ENCODE measurements at regions not wholly inside any gene's neighbourhood (a gene's known extent, or its start where the extent isn't known, plus 50 kb on each side); places are given as distances from the start of the nearest gene placed in this dataset.

GRCh38 chr10:90975096-90975495 lies 54.2 kb upstream of the ANKRD1 start:
- H3K4me3 ChIP-seq (ENCODE audit: low read length), result no peak overlapping the region
- no peaks in the 10 kb centered on the region for H3K27me3 ChIP-seq (ENCODE audit: insufficient read depth, low read length, poor library complexity)
- no peak overlapping the region for H2BK5ac ChIP-seq (ENCODE audit: low read length)
- no peak for DNase-seq
- no peak overlapping the region for H2AK5ac ChIP-seq (ENCODE audit: low read length)
- H4K5ac ChIP-seq (ENCODE audit: low read length), result no peak overlapping the region
- H3K79me2 ChIP-seq (ENCODE audit: control insufficient read depth, insufficient read depth, low read length), result no peaks in the 10 kb centered on the region
- no CpG with 5 or more reads among the region's 1 CpG for WGBS (ENCODE audit: extremely low coverage, insufficient coverage, low lambda C conversion rate)
- no peak overlapping the region for H2BK15ac ChIP-seq (replicated peaks; ENCODE audit: low read depth)
- H3K4me1 ChIP-seq (ENCODE audit: control insufficient read depth, low read depth, low read length), result peaks cover 4% of the 10 kb centered on the region
- no peak overlapping the region for H3K9ac ChIP-seq (ENCODE audit: low read length)
- H2BK120ac ChIP-seq (ENCODE audit: low read depth, low read length), result no peak overlapping the region
- no peak overlapping the region for H3K4ac ChIP-seq (ENCODE audit: low read depth, low read length)
- H3K23ac ChIP-seq (ENCODE audit: low read length), result no peak overlapping the region
- H3K36me3 ChIP-seq (ENCODE audit: control insufficient read depth, insufficient read depth, low read length), result no peaks in the 10 kb centered on the region
- H3K56ac ChIP-seq (ENCODE audit: low read length), result no peak overlapping the region
- H3K4me2 ChIP-seq (ENCODE audit: low read length), result no peak overlapping the region
- H3K18ac ChIP-seq (ENCODE audit: low read length), result no peak overlapping the region
- no peak overlapping the region for H4K8ac ChIP-seq (ENCODE audit: low read depth, low read length)
- H3K27ac ChIP-seq (ENCODE audit: low read depth, low read length), result no peak overlapping the region
- no peaks in the 10 kb centered on the region for H3K79me1 ChIP-seq (ENCODE audit: low read length)

GRCh38 chr10:90977162-90977854 lies 56.4 kb upstream of the ANKRD1 start:
- no peak for DNase-seq
- no peak overlapping the region for H3K18ac ChIP-seq (ENCODE audit: low read length)
- H3K9ac ChIP-seq (ENCODE audit: low read length), result no peak overlapping the region
- no peak overlapping the region for H4K5ac ChIP-seq (ENCODE audit: low read length)
- H2AK5ac ChIP-seq (ENCODE audit: low read length), result no peak overlapping the region
- peaks cover 4% of the 10 kb centered on the region for H3K4me1 ChIP-seq (ENCODE audit: control insufficient read depth, low read depth, low read length)
- H3K27me3 ChIP-seq (ENCODE audit: insufficient read depth, low read length, poor library complexity), result no peaks in the 10 kb centered on the region
- H3K23ac ChIP-seq (ENCODE audit: low read length), result no peak overlapping the region
- no peak overlapping the region for H3K4me2 ChIP-seq (ENCODE audit: low read length)
- no peaks in the 10 kb centered on the region for H3K79me1 ChIP-seq (ENCODE audit: low read length)
- no peaks in the 10 kb centered on the region for H3K36me3 ChIP-seq (ENCODE audit: control insufficient read depth, insufficient read depth, low read length)
- no peak overlapping the region for H2BK120ac ChIP-seq (ENCODE audit: low read depth, low read length)
- no peaks in the 10 kb centered on the region for H3K79me2 ChIP-seq (ENCODE audit: control insufficient read depth, insufficient read depth, low read length)
- no peak overlapping the region for H2BK15ac ChIP-seq (replicated peaks; ENCODE audit: low read depth)
- no peak overlapping the region for H3K56ac ChIP-seq (ENCODE audit: low read length)
- no peak overlapping the region for H3K27ac ChIP-seq (ENCODE audit: low read depth, low read length)
- H3K4ac ChIP-seq (ENCODE audit: low read depth, low read length), result no peak overlapping the region
- H2BK5ac ChIP-seq (ENCODE audit: low read length), result no peak overlapping the region
- H4K8ac ChIP-seq (ENCODE audit: low read depth, low read length), result no peak overlapping the region
- no CpG with 5 or more reads among the region's 3 CpGs for WGBS (ENCODE audit: extremely low coverage, insufficient coverage, low lambda C conversion rate)
- H3K4me3 ChIP-seq (ENCODE audit: low read length), result no peak overlapping the region

DNA sequence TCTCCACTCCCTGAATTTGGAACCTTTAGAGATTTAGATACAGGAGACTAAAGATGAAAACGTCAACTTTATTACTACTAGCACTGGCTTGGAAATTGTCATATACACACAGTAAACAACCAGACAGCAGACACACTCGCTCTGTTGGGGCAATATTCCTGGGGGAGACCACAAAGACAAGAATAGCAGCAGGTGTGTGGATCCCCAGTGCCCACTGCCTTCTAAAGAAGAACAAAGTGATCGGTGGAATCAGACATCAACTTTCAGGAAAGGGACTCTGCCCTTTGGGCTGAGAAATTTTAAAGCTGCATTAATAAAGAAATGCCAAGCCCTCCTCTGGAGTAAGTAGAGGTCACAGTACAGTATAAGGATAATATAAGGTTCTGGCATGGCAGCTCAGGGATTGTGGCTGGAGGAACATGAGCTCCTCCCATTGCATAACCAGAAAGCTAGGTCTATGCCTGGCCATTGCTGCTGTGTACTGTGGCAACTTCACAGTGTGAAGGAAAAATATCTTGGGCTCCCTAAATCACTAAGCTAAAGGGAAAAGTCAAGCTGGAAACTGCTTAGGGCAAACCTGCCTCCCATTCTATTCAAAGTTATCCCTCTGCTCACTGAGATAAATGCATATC lies 57.1 kb upstream of the ANKRD1 start:
- Histone ChIP-seq H3K4me1 (ENCODE audit: control insufficient read depth, low read depth, low read length) (peaks cover 4% of the 10 kb centered on the region), H3K79me2 (ENCODE audit: control insufficient read depth, insufficient read depth, low read length) (no peaks in the 10 kb centered on the region), H3K4ac (ENCODE audit: low read depth, low read length) (no peak overlapping the region), H2BK120ac (ENCODE audit: low read depth, low read length) (no peak overlapping the region), H3K4me2 (ENCODE audit: low read length) (no peak overlapping the region), H4K8ac (ENCODE audit: low read depth, low read length) (no peak overlapping the region), H3K27ac (ENCODE audit: low read depth, low read length) (peak overlapping the region; percentile 34), H3K9ac (ENCODE audit: low read length) (no peak overlapping the region), H3K27me3 (ENCODE audit: insufficient read depth, low read length, poor library complexity) (no peaks in the 10 kb centered on the region), H3K4me3 (ENCODE audit: low read length) (no peak overlapping the region), H2BK5ac (ENCODE audit: low read length) (no peak overlapping the region), H4K5ac (ENCODE audit: low read length) (no peak overlapping the region), H3K23ac (ENCODE audit: low read length) (no peak overlapping the region), H2AK5ac (ENCODE audit: low read length) (no peak overlapping the region), H3K36me3 (ENCODE audit: control insufficient read depth, insufficient read depth, low read length) (no peaks in the 10 kb centered on the region), H2BK15ac (replicated peaks; ENCODE audit: low read depth) (peak overlapping the region; percentile 10), H3K18ac (ENCODE audit: low read length) (peak overlapping the region; percentile 76), H3K79me1 (ENCODE audit: low read length) (no peaks in the 10 kb centered on the region), H3K56ac (ENCODE audit: low read length) (no peak overlapping the region)
- no CpG with 5 or more reads among the region's 3 CpGs for WGBS (ENCODE audit: extremely low coverage, insufficient coverage, low lambda C conversion rate)
- DNase-seq, result peak; percentile 22

DNA sequence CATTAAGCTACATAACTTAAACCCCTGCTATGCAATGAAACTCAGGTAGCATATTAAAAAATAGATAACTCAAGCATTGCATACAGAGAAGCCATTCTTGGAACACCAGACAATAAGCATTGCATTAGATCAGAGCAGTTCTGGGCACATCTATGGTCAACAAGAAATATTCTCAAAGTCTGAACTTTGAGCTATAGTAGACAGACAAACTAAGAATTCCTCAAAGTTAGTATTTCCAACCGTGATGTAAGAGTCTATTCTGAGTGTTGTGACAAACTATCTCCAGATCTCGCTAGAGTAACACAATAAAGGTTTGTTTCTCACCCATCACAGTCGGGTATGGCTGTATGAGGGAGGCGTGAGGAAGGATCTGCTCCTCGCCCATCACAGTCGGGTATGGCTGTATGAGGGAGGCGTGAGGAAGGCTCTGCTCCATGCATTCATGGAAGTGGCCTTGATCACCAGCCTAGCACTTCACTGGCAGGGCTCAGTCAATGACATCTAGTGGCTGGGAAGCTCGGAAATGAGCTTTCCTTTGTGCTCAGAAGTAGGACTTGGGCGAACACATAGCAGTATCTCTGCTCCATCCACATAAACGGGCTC lies 61.6 kb upstream of the ANKRD1 start:
- H3K27ac ChIP-seq (ENCODE audit: low read depth, low read length), result no peak overlapping the region
- H3K79me2 ChIP-seq (ENCODE audit: control insufficient read depth, insufficient read depth, low read length), result no peaks in the 10 kb centered on the region
- H3K56ac ChIP-seq (ENCODE audit: low read length), result no peak overlapping the region
- H3K36me3 ChIP-seq (ENCODE audit: control insufficient read depth, insufficient read depth, low read length), result no peaks in the 10 kb centered on the region
- WGBS (ENCODE audit: extremely low coverage, insufficient coverage, low lambda C conversion rate), result no CpG with 5 or more reads among the region's 10 CpGs
- no peak overlapping the region for H2AK5ac ChIP-seq (ENCODE audit: low read length)
- H3K23ac ChIP-seq (ENCODE audit: low read length), result no peak overlapping the region
- no peak overlapping the region for H2BK15ac ChIP-seq (replicated peaks; ENCODE audit: low read depth)
- H3K4me2 ChIP-seq (ENCODE audit: low read length), result no peak overlapping the region
- H3K79me1 ChIP-seq (ENCODE audit: low read length), result no peaks in the 10 kb centered on the region
- no peaks in the 10 kb centered on the region for H3K27me3 ChIP-seq (ENCODE audit: insufficient read depth, low read length, poor library complexity)
- H3K4me1 ChIP-seq (ENCODE audit: control insufficient read depth, low read depth, low read length), result peaks cover 6% of the 10 kb centered on the region
- no peak overlapping the region for H3K4me3 ChIP-seq (ENCODE audit: low read length)
- H3K9ac ChIP-seq (ENCODE audit: low read length), result no peak overlapping the region
- H3K4ac ChIP-seq (ENCODE audit: low read depth, low read length), result no peak overlapping the region
- H3K18ac ChIP-seq (ENCODE audit: low read length), result no peak overlapping the region
- no peak for DNase-seq
- no peak overlapping the region for H4K8ac ChIP-seq (ENCODE audit: low read depth, low read length)
- H2BK5ac ChIP-seq (ENCODE audit: low read length), result no peak overlapping the region
- no peak overlapping the region for H4K5ac ChIP-seq (ENCODE audit: low read length)
- no peak overlapping the region for H2BK120ac ChIP-seq (ENCODE audit: low read depth, low read length)

DNA sequence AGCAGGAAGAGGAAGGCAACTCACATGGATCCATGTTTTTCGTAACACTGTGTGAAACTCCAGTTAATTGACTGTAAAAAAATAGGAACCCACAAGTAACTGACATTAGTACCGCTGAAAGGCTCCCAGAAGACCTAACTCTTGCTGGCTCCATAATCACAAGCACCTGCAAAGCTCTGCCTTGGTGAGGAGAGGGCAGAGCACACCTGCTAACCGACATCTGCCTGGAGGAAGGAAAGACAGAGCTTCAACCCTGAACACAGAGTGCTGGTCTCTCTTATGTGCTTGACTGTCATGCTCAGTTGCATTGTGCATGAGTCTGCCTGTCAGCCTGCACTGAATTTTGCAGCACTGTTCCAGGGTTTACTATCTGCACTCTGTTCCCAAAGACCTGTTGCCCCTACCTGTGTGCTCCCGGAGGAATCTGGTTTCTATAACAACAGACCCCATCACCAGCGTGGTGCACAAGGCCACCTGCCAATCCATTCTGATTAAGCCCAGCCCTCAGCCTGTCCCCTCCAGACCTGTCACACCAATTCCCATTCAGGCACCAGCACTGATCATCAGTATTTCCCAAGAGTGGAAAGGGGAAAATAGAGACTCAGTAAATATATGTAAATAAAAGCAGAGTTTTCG lies 63.1 kb upstream of the ANKRD1 start:
- H3K18ac ChIP-seq (ENCODE audit: low read length), result no peak overlapping the region
- no peak overlapping the region for H2BK5ac ChIP-seq (ENCODE audit: low read length)
- no peak overlapping the region for H3K9ac ChIP-seq (ENCODE audit: low read length)
- no peaks in the 10 kb centered on the region for H3K27me3 ChIP-seq (ENCODE audit: insufficient read depth, low read length, poor library complexity)
- no CpG with 5 or more reads among the region's 6 CpGs for WGBS (ENCODE audit: extremely low coverage, insufficient coverage, low lambda C conversion rate)
- H2BK15ac ChIP-seq (replicated peaks; ENCODE audit: low read depth), result no peak overlapping the region
- H3K4ac ChIP-seq (ENCODE audit: low read depth, low read length), result no peak overlapping the region
- H3K23ac ChIP-seq (ENCODE audit: low read length), result no peak overlapping the region
- peaks cover 5% of the 10 kb centered on the region for H3K4me1 ChIP-seq (ENCODE audit: control insufficient read depth, low read depth, low read length)
- H3K79me1 ChIP-seq (ENCODE audit: low read length), result no peaks in the 10 kb centered on the region
- no peak overlapping the region for H4K8ac ChIP-seq (ENCODE audit: low read depth, low read length)
- H3K56ac ChIP-seq (ENCODE audit: low read length), result no peak overlapping the region
- H3K36me3 ChIP-seq (ENCODE audit: control insufficient read depth, insufficient read depth, low read length), result no peaks in the 10 kb centered on the region
- H3K4me3 ChIP-seq (ENCODE audit: low read length), result no peak overlapping the region
- no peak overlapping the region for H4K5ac ChIP-seq (ENCODE audit: low read length)
- H2BK120ac ChIP-seq (ENCODE audit: low read depth, low read length), result no peak overlapping the region
- DNase-seq, result no peak
- H2AK5ac ChIP-seq (ENCODE audit: low read length), result no peak overlapping the region
- no peaks in the 10 kb centered on the region for H3K79me2 ChIP-seq (ENCODE audit: control insufficient read depth, insufficient read depth, low read length)
- H3K27ac ChIP-seq (ENCODE audit: low read depth, low read length), result no peak overlapping the region
- no peak overlapping the region for H3K4me2 ChIP-seq (ENCODE audit: low read length)

Measured in mesendoderm (in vitro differentiated cells).